Mesenchymal stem cell (in vitro differentiated cells and primary cell): ENCODE measurements at regions not wholly inside any gene's neighbourhood (a gene's known extent, or its start where the extent isn't known, plus 50 kb on each side); places are given as distances from the start of the nearest gene placed in this dataset.
A peak's percentile ranks its signal among the peaks of the same experiment; 100 is the strongest.

ENCODE experiments used
- DNase-seq: peaks from one replicate; pipeline ENCODE4 v3.0.0-alpha.2; 2013
- H2AFZ ChIP-seq: one replicate; pipeline ENCODE4 v1.6.1; 2013; ENCODE audit warnings: low read depth, mild to moderate bottlenecking, control low read depth, inconsistent platforms, low read length, moderate library complexity
- H2AK5ac ChIP-seq: 2 replicates; pipeline ENCODE4 v1.6.1; 2013; ENCODE audit warnings: low read length, moderate library complexity, mild to moderate bottlenecking, inconsistent platforms; ENCODE audit not compliant: severe bottlenecking
- H2BK120ac ChIP-seq: one replicate; pipeline ENCODE4 v1.6.1; 2013; ENCODE audit warnings: low read depth, mild to moderate bottlenecking, inconsistent platforms, low read length, moderate library complexity
- H2BK12ac ChIP-seq, 2 experiments: one replicate each; pipeline ENCODE4 v1.6.1; 2013; ENCODE audit warnings: inconsistent platforms in 2 of 2, low read length in 2 of 2, mild to moderate bottlenecking in 2 of 2, moderate library complexity in 2 of 2, control low read depth in 1 of 2
- H2BK15ac ChIP-seq: one replicate; pipeline ENCODE4 v1.6.1; 2013; ENCODE audit warnings: mild to moderate bottlenecking, low read depth, inconsistent platforms; ENCODE audit not compliant: poor library complexity, severe bottlenecking
- H2BK5ac ChIP-seq: 2 replicates; pipeline ENCODE4 v1.6.1; 2013; ENCODE audit warnings: low read depth, mild to moderate bottlenecking, low read length, control low read depth, inconsistent platforms; ENCODE audit not compliant: poor library complexity, severe bottlenecking
- H3K14ac ChIP-seq, 2 experiments: one replicate each; pipeline ENCODE4 v1.6.1; 2013; ENCODE audit warnings: inconsistent platforms in 2 of 2, low read length in 2 of 2, control low read depth in 1 of 2, mild to moderate bottlenecking in 1 of 2, moderate library complexity in 1 of 2
- H3K18ac ChIP-seq, 2 experiments: one replicate each; pipeline ENCODE4 v1.6.1; 2013; ENCODE audit warnings: inconsistent platforms in 2 of 2, low read length in 2 of 2, control low read depth in 1 of 2, low read depth in 1 of 2, mild to moderate bottlenecking in 1 of 2
- H3K23ac ChIP-seq, 2 experiments: one replicate each; pipeline ENCODE4 v1.6.1; 2013; ENCODE audit warnings: inconsistent platforms in 2 of 2, low read length in 2 of 2, mild to moderate bottlenecking in 2 of 2, moderate library complexity in 2 of 2, control low read depth in 1 of 2
- H3K27ac ChIP-seq: 2 replicates; pipeline ENCODE4 v1.5.1; 2013; ENCODE audit warnings: mild to moderate bottlenecking, moderate library complexity, low read length, control low read depth, inconsistent platforms; ENCODE audit not compliant: poor library complexity, severe bottlenecking
- H3K27me3 ChIP-seq, 2 experiments: 2 replicates each; pipeline versions ENCODE4 v1.6.1 to v1.7.0; 2013; ENCODE audit warnings: low read length in 2 of 2, mild to moderate bottlenecking in 2 of 2, moderate library complexity in 2 of 2, control low read depth in 1 of 2, inconsistent platforms in 1 of 2; ENCODE audit not compliant: control insufficient read depth in 1 of 2, insufficient read depth in 1 of 2
- H3K36me3 ChIP-seq, 2 experiments: 2 replicates each; pipeline versions ENCODE4 v1.6.1 to v1.7.0; 2013; ENCODE audit warnings: low read length in 2 of 2, control low read depth in 1 of 2, inconsistent platforms in 1 of 2, low read depth in 1 of 2, mild to moderate bottlenecking in 1 of 2; ENCODE audit not compliant: insufficient read depth in 2 of 2, control insufficient read depth in 1 of 2
- H3K4ac ChIP-seq, 2 experiments: one replicate each; pipeline ENCODE4 v1.6.1; 2013; ENCODE audit warnings: inconsistent platforms in 2 of 2, low read length in 2 of 2, mild to moderate bottlenecking in 2 of 2, moderate library complexity in 2 of 2, control low read depth in 1 of 2, low read depth in 1 of 2
- H3K4me1 ChIP-seq: 2 replicates; pipeline ENCODE4 v1.6.1; 2013; ENCODE audit warnings: low read depth, low read length, control low read depth; ENCODE audit not compliant: control insufficient read depth, insufficient read depth
- H3K4me2 ChIP-seq: 2 replicates; pipeline ENCODE4 v1.6.1; 2013; ENCODE audit warnings: low read length, mild to moderate bottlenecking, inconsistent platforms; ENCODE audit not compliant: poor library complexity, severe bottlenecking
- H3K4me3 ChIP-seq, 2 experiments: 2 replicates each; pipeline versions ENCODE4 v1.5.1 to v1.7.0; 2013; ENCODE audit warnings: low read length in 2 of 2, mild to moderate bottlenecking in 2 of 2, control low read depth in 1 of 2, low read depth in 1 of 2; ENCODE audit not compliant: insufficient read depth in 1 of 2
- H3K79me1 ChIP-seq: replicated peaks from 2 replicates; pipeline ENCODE4 v1.6.1; 2013; ENCODE audit warnings: mild to moderate bottlenecking, control low read depth, low read length, inconsistent platforms; ENCODE audit not compliant: poor library complexity, severe bottlenecking
- H3K9ac ChIP-seq: 2 replicates; pipeline ENCODE4 v1.7.0; 2013; ENCODE audit warnings: mild to moderate bottlenecking, low read length, moderate library complexity
- H3K9me3 ChIP-seq: 2 replicates; pipeline ENCODE4 v1.7.0; 2013; ENCODE audit warnings: mild to moderate bottlenecking, low read length; ENCODE audit not compliant: control insufficient read depth
- H4K8ac ChIP-seq: one replicate; pipeline ENCODE4 v1.6.1; 2013; ENCODE audit warnings: inconsistent platforms, mild to moderate bottlenecking, low read length, moderate library complexity
- H4K91ac ChIP-seq: one replicate; pipeline ENCODE4 v1.6.1; 2013; ENCODE audit warnings: mild to moderate bottlenecking, low read length, inconsistent platforms
- WGBS: methylation state at CpG from one replicate; pipeline ENCODE4 v1.1.7; 2013; ENCODE audit warnings: mixed read lengths; 5-methylcytosine and 5-hydroxymethylcytosine counted together

- Histone ChIP-seq H3K14ac (no peak overlapping the region), H4K91ac (no peak overlapping the region), H2AK5ac (no peak overlapping the region), H3K79me1 (no peaks in the 10 kb centered on the region), H3K4me2 (no peak overlapping the region), H3K27ac (no peak overlapping the region), H3K4ac (no peak overlapping the region), H2BK120ac (no peak overlapping the region), H2BK12ac (no peak overlapping the region), H3K4me3 (no peak overlapping the region), H3K23ac (no peak overlapping the region), H2AFZ (no peak overlapping the region), H3K4me1 (no peaks in the 10 kb centered on the region), H3K36me3 (no peaks in the 10 kb centered on the region), H2BK5ac (no peak overlapping the region), H3K18ac (no peak overlapping the region), H3K9me3 (peaks cover 6% of the 10 kb centered on the region), H2BK15ac (no peak overlapping the region), H3K9ac (no peak overlapping the region), H4K8ac (no peak overlapping the region), H3K27me3 (peaks cover 45 to 66% of the 10 kb centered on the region in 2 experiments)
- no peak for DNase-seq
- 61% methylated on average over 8 of the region's 8 CpGs for WGBS
These were observed 51.9 kb upstream of the PTPRS start for GRCh38 chr19:5392486-5392885.

- Histone ChIP-seq H3K27me3 (peaks cover 51 to 72% of the 10 kb centered on the region in 2 experiments), H2AFZ (no peak overlapping the region), H3K23ac (no peak overlapping the region), H3K79me1 (no peaks in the 10 kb centered on the region), H4K8ac (no peak overlapping the region), H2BK12ac (no peak overlapping the region), H3K14ac (no peak overlapping the region), H3K4me3 (no peak overlapping the region), H3K4me2 (no peak overlapping the region), H2AK5ac (no peak overlapping the region), H2BK15ac (no peak overlapping the region), H3K4ac (no peak overlapping the region), H3K27ac (no peak overlapping the region), H3K9me3 (peaks cover 4% of the 10 kb centered on the region), H3K4me1 (no peaks in the 10 kb centered on the region), H2BK5ac (no peak overlapping the region), H3K9ac (no peak overlapping the region), H3K36me3 (no peaks in the 10 kb centered on the region), H4K91ac (no peak overlapping the region), H2BK120ac (no peak overlapping the region), H3K18ac (no peak overlapping the region)
- no peak for DNase-seq
- WGBS: 80% methylated on average over 6 of the region's 6 CpGs
These were observed 52.5 kb upstream of the PTPRS start for GRCh38 chr19:5393088-5393487.

- H4K8ac ChIP-seq: no peak overlapping the region
- no peak overlapping the region for H2BK5ac ChIP-seq
- H3K36me3 ChIP-seq: no peaks in the 10 kb centered on the region
- no peak overlapping the region for H2AK5ac ChIP-seq
- no peak overlapping the region for H3K9ac ChIP-seq
- no peak overlapping the region for H3K18ac ChIP-seq
- H2BK120ac ChIP-seq: no peak overlapping the region
- peaks cover 60 to 77% of the 10 kb centered on the region in 2 experiments for H3K27me3 ChIP-seq
- peak overlapping the region; percentile 11 for H4K91ac ChIP-seq
- no peak overlapping the region for H2BK12ac ChIP-seq
- no peak overlapping the region for H2AFZ ChIP-seq
- no peaks in the 10 kb centered on the region for H3K9me3 ChIP-seq
- H3K79me1 ChIP-seq: no peaks in the 10 kb centered on the region
- H3K4me2 ChIP-seq: no peak overlapping the region
- no peak overlapping the region for H3K23ac ChIP-seq
- no peak for DNase-seq
- no peaks in the 10 kb centered on the region for H3K4me1 ChIP-seq
- no peak overlapping the region for H3K4ac ChIP-seq
- H3K4me3 ChIP-seq: no peak overlapping the region
- H2BK15ac ChIP-seq: no peak overlapping the region
- 56% methylated on average over 41 of the region's 43 CpGs for WGBS
- H3K27ac ChIP-seq: no peak overlapping the region
- H3K14ac ChIP-seq: no peak overlapping the region
These were observed 54.2 kb upstream of the PTPRS start for GRCh38 chr19:5394551-5395505.

GRCh38 chr19:5395556-5395955, 54.9 kb upstream of the PTPRS start:
- H3K4me1 ChIP-seq: no peaks in the 10 kb centered on the region
- 74% methylated on average over 11 of the region's 11 CpGs for WGBS
- no peak overlapping the region for H3K4me2 ChIP-seq

More at GRCh38 chr19:5395556-5395955, 54.9 kb upstream of the PTPRS start:
- no peak overlapping the region for H2BK12ac ChIP-seq
- no peak overlapping the region for H2BK15ac ChIP-seq
- H3K4ac ChIP-seq: no peak overlapping the region
- no peak overlapping the region for H2BK120ac ChIP-seq
- no peaks in the 10 kb centered on the region for H3K79me1 ChIP-seq
- H2AFZ ChIP-seq: no peak overlapping the region
- H2BK5ac ChIP-seq: no peak overlapping the region
- no peaks in the 10 kb centered on the region for H3K9me3 ChIP-seq
- no peak overlapping the region for H3K4me3 ChIP-seq
- no peak for DNase-seq
- H4K91ac ChIP-seq: no peak overlapping the region
- no peak overlapping the region for H2AK5ac ChIP-seq
- no peak overlapping the region for H4K8ac ChIP-seq
- H3K9ac ChIP-seq: no peak overlapping the region
- H3K36me3 ChIP-seq: no peaks in the 10 kb centered on the region
- no peak overlapping the region for H3K23ac ChIP-seq
- H3K18ac ChIP-seq: no peak overlapping the region
- H3K27ac ChIP-seq: no peak overlapping the region
- peaks cover 60 to 76% of the 10 kb centered on the region in 2 experiments for H3K27me3 ChIP-seq
- H3K14ac ChIP-seq: no peak overlapping the region
